Loucy (cell line): ENCODE measurements at regions not wholly inside any gene's neighbourhood (a gene's known extent, or its start where the extent isn't known, plus 50 kb on each side); places are given as distances from the start of the nearest gene placed in this dataset.
"Not testable (repeated sequence)": the region's sequence is repeated elsewhere in the genome, so short reads cannot be mapped to it uniquely, and the experiment has no call there.

Experiments
- H2AFZ ChIP-seq: fragments of 200-600 bp; sonication (generic); 2 replicates; pipeline ENCODE4 v1.6.0; 2016; ENCODE audit warnings: antibody characterized with exemption, mild to moderate bottlenecking, low read length, moderate library complexity
- H3F3A ChIP-seq: fragments of 200-600 bp; 2 replicates; pipeline ENCODE4 v1.6.0; 2016; ENCODE audit warnings: antibody characterized with exemption, low read depth, mild to moderate bottlenecking
- H3K27me3 ChIP-seq: fragments of 200-600 bp; sonication (generic); 2 replicates; pipeline ENCODE4 v1.6.1; 2014; ENCODE audit warnings: low read length, mild to moderate bottlenecking; ENCODE audit not compliant: insufficient read depth, poor library complexity, severe bottlenecking
- H3K36me3 ChIP-seq: fragments of 200-600 bp; sonication (generic); 2 replicates; pipeline ENCODE4 v1.6.1; 2016; ENCODE audit warnings: low read length; ENCODE audit not compliant: insufficient read depth
- H3K4me1 ChIP-seq: fragments of 200-600 bp; sonication (generic); 2 replicates; pipeline ENCODE4 v1.5.1; 2014; ENCODE audit warnings: low read length, mild to moderate bottlenecking; ENCODE audit not compliant: insufficient read depth, poor library complexity, severe bottlenecking
- H3K4me2 ChIP-seq: fragments of 200-600 bp; sonication (generic); 2 replicates; pipeline ENCODE4 v1.6.0; 2014; ENCODE audit warnings: antibody characterized with exemption, low read length, low read depth, mild to moderate bottlenecking; ENCODE audit not compliant: poor library complexity, severe bottlenecking
- H3K4me3 ChIP-seq: fragments of 200-600 bp; sonication (generic); 2 replicates; pipeline ENCODE4 v1.5.1; 2014; ENCODE audit warnings: low read length, mild to moderate bottlenecking, mixed read lengths; ENCODE audit not compliant: poor library complexity, severe bottlenecking
- H3K79me2 ChIP-seq: fragments of 200-600 bp; sonication (generic); 2 replicates; pipeline ENCODE4 v1.6.1; 2014; ENCODE audit warnings: low read length; ENCODE audit not compliant: insufficient read depth
- H3K9ac ChIP-seq: fragments of 200-600 bp; sonication (generic); 2 replicates; pipeline ENCODE4 v1.6.0; 2014; ENCODE audit warnings: mild to moderate bottlenecking, low read depth, low read length, moderate library complexity; ENCODE audit not compliant: poor library complexity, severe bottlenecking
- H3K9me2 ChIP-seq: fragments of 200-600 bp; sonication (generic); replicated peaks from 2 replicates; pipeline ENCODE4 v1.6.1; 2016; ENCODE audit warnings: low read depth, low read length, mixed read lengths
- H3K9me3 ChIP-seq: fragments of 200-600 bp; sonication (generic); 2 replicates; pipeline ENCODE4 v1.6.1; 2014; ENCODE audit warnings: mild to moderate bottlenecking, antibody characterized with exemption, low read length, low read depth; ENCODE audit not compliant: insufficient read depth
- H4K20me1 ChIP-seq: fragments of 200-600 bp; sonication (generic); 2 replicates; pipeline ENCODE4 v1.6.0; 2014; ENCODE audit warnings: antibody characterized with exemption, low read length, mild to moderate bottlenecking; ENCODE audit not compliant: insufficient read depth, poor library complexity, severe bottlenecking
- CTCF ChIP-seq: fragments of 200-600 bp; sonication (generic); conservative IDR thresholded peaks from 2 replicates; pipeline ENCODE4 v1.5.1; 2014; ENCODE audit warnings: mild to moderate bottlenecking, antibody characterized with exemption, low read length
- EZH2phosphoT487 ChIP-seq: fragments of 200-600 bp; IDR thresholded peaks from 2 replicates; pipeline ENCODE4 v1.6.1; 2018; ENCODE audit warnings: antibody characterized with exemption, mild to moderate bottlenecking, moderate library complexity, borderline replicate concordance

- no peaks in the 10 kb centered on the region for H3K9me3 ChIP-seq
- peaks cover 30% of the 10 kb centered on the region for H3K4me1 ChIP-seq
- no peaks in the 10 kb centered on the region for H3K36me3 ChIP-seq
- TF ChIP-seq EZH2phosphoT487: no peak
- TF ChIP-seq CTCF: no peak
- H3F3A ChIP-seq: 0 out of 2 replicates have a peak, but pooled peaks cover 5% of the 10 kb centered on the region
- no peaks in the 10 kb centered on the region for H3K27me3 ChIP-seq
- H3K4me3 ChIP-seq: no peak overlapping the region
- no peak overlapping the region for H2AFZ ChIP-seq
- H3K9me2 ChIP-seq: no peaks in the 10 kb centered on the region
- no peak overlapping the region for H3K4me2 ChIP-seq
- H3K9ac ChIP-seq: no peak overlapping the region
- no peaks in the 10 kb centered on the region for H4K20me1 ChIP-seq
- H3K79me2 ChIP-seq: no peaks in the 10 kb centered on the region
Measured at GRCh38 chr2:128603411-128603924, 284.8 kb upstream of the HS6ST1 start.

GRCh38 chr2:128604045-128604444 lies 285.4 kb upstream of the HS6ST1 start:
- H3K4me2 ChIP-seq: no peak overlapping the region
- no peak overlapping the region for H3K4me3 ChIP-seq
- no peak overlapping the region for H2AFZ ChIP-seq
- H3K9me2 ChIP-seq: no peaks in the 10 kb centered on the region
- TF ChIP-seq EZH2phosphoT487 (no peak), CTCF (no peak)
- no peaks in the 10 kb centered on the region for H3K36me3 ChIP-seq
- H3K9ac ChIP-seq: no peak overlapping the region
- 0 out of 2 replicates have a peak, but pooled peaks cover 5% of the 10 kb centered on the region for H3F3A ChIP-seq
- no peaks in the 10 kb centered on the region for H3K9me3 ChIP-seq
- no peaks in the 10 kb centered on the region for H4K20me1 ChIP-seq
- H3K27me3 ChIP-seq: no peaks in the 10 kb centered on the region
- peaks cover 30% of the 10 kb centered on the region for H3K4me1 ChIP-seq
- no peaks in the 10 kb centered on the region for H3K79me2 ChIP-seq

- not testable (repeated sequence) for H3K9me2 ChIP-seq, H3K9ac ChIP-seq, H3K9me3 ChIP-seq, H3K4me2 ChIP-seq, H3K79me2 ChIP-seq, H3K27me3 ChIP-seq, H2AFZ ChIP-seq, H4K20me1 ChIP-seq, H3K4me3 ChIP-seq, H3K36me3 ChIP-seq, H3F3A ChIP-seq
- H3K4me1 ChIP-seq: peaks cover 30% of the 10 kb centered on the region
Measured at GRCh38 chr2:128604581-128604980, 285.9 kb upstream of the HS6ST1 start.

- no peaks in the 10 kb centered on the region for H3K27me3 ChIP-seq
- no peak for TF ChIP-seq EZH2phosphoT487
- TF ChIP-seq CTCF: no peak
- H3K9me2 ChIP-seq: no peaks in the 10 kb centered on the region
- peaks cover 22% of the 10 kb centered on the region for H3K4me1 ChIP-seq
- H3K9ac ChIP-seq: no peak overlapping the region
- no peak overlapping the region for H2AFZ ChIP-seq
- H3K4me2 ChIP-seq: no peak overlapping the region
- H4K20me1 ChIP-seq: no peaks in the 10 kb centered on the region
- no peaks in the 10 kb centered on the region for H3K79me2 ChIP-seq
- H3K4me3 ChIP-seq: no peak overlapping the region
- H3F3A ChIP-seq: no peaks in the 10 kb centered on the region
- no peaks in the 10 kb centered on the region for H3K9me3 ChIP-seq
- no peaks in the 10 kb centered on the region for H3K36me3 ChIP-seq
Measured at GRCh38 chr2:128605421-128605820, 286.8 kb upstream of the HS6ST1 start.
